B cell (primary cell): ENCODE measurements at regions not wholly inside any gene's neighbourhood (a gene's known extent, or its start where the extent isn't known, plus 50 kb on each side); places are given as distances from the start of the nearest gene placed in this dataset.

Source experiments
- CTCF ChIP-seq: fragments of 200-600 bp; IDR thresholded peaks from one replicate; pipeline ENCODE4 v1.8.0; 2022; ENCODE audit warnings: antibody characterized with exemption, mild to moderate bottlenecking
- EZH2 ChIP-seq: IDR thresholded peaks from 2 replicates; pipeline ENCODE4 v1.6.1; 2012; ENCODE audit warnings: borderline replicate concordance, low read depth, mild to moderate bottlenecking, moderate library complexity, low read length; ENCODE audit not compliant: insufficient read depth, poor library complexity, severe bottlenecking

GRCh38 chr12:88866881-88867280, 286.6 kb upstream of the KITLG start:
- no peak for TF ChIP-seq CTCF
- TF ChIP-seq EZH2, result no peak
